RCC 7860 (cell line): ENCODE measurements at regions not wholly inside any gene's neighbourhood (a gene's known extent, or its start where the extent isn't known, plus 50 kb on each side); places are given as distances from the start of the nearest gene placed in this dataset.

Experiments
- DNase-seq: peaks from one replicate; pipeline ENCODE4 v3.0.0-alpha.2; 2015; ENCODE audit warnings: low spot score
- FAIRE-seq: peaks from 2 replicates; lab custom pipeline; 2012; peaks lifted over from hg19 to GRCh38; lab: Jason Lieb, UNC

- FAIRE-seq = no peak
- no peak for DNase-seq
Measured at GRCh38 chr7:24508316-24508715, 64.9 kb upstream of the PALS2 start.

DNA sequence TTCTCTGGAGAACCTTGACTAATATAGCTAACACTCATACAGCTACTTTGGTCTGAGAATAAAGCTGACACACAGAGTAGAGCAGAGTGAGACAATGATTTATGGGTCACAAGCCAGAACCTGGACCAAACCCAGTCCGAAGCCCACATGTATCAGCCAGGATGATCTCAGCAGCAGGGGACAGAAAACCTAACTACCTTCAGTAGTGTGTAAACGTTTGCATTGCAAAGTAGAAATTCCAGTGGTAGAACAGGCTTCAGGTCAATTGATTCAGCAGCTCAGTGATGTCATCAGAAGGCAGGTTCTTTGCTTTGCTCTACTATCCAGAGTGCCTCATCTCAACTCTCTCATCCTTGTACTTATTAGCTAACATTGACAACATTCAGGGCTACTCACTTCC is 62.5 kb upstream of the PALS2 start:
- no peak for DNase-seq
- no peak for FAIRE-seq

DNA sequence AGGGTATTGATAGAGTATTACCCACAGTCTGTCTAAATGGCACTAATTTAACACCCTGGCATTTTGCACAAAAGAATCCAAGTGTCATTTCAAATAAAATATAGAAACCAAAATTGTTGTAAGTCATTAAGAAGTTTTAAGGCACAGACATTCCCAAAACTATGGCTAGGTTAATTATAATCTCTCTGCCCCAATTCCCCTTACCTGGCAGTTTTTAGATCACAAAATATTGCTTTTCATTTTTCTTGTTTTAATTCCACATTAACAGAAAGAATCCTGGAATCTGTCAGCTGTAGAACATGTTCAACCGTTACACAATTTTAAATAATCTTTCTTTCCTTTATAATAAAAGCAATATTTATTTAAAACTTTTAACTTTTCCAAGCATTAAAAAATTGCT is 56.1 kb upstream of the PALS2 start:
- DNase-seq = no peak
- FAIRE-seq = no peak

- FAIRE-seq (no peak), DNase-seq (no peak)
Measured at GRCh38 chr7:24521917-24522623, 51.2 kb upstream of the PALS2 start.
